Activated T-cell treated with anti-CD3 and anti-CD28 coated beads for 4 hours (primary cell): ENCODE measurements at regions not wholly inside any gene's neighbourhood (a gene's known extent, or its start where the extent isn't known, plus 50 kb on each side); places are given as distances from the start of the nearest gene placed in this dataset.
"Not testable (repeated sequence)": the region's sequence is repeated elsewhere in the genome, so short reads cannot be mapped to it uniquely, and the experiment has no call there.

Experiments
- DNase-seq: peaks from one replicate; pipeline ENCODE4 v3.0.0-alpha.2; 2020

- no peak for DNase-seq
These were observed 518.2 kb upstream of the ARID1B start for GRCh38 chr6:156258981-156259380.

GRCh38 chr6:156256161-156256560, 521.0 kb upstream of the ARID1B start:
- DNase-seq: no peak

- DNase-seq: no peak
These were observed 522.9 kb upstream of the ARID1B start for GRCh38 chr6:156254240-156254639.

- DNase-seq: peak; percentile 3
These were observed 526.6 kb upstream of the ARID1B start for GRCh38 chr6:156250593-156250992.

GRCh38 chr6:156242206-156242605, 535.0 kb upstream of the ARID1B start:
- no peak for DNase-seq

- no peak for DNase-seq
These were observed 546.0 kb upstream of the ARID1B start for GRCh38 chr6:156231026-156231765.

GRCh38 chr6:156219973-156220372, 557.2 kb upstream of the ARID1B start:
- DNase-seq: no peak

GRCh38 chr6:156205678-156206077, 571.5 kb upstream of the ARID1B start:
- DNase-seq: no peak

- DNase-seq: no peak
These were observed 578.0 kb upstream of the ARID1B start for GRCh38 chr6:156199182-156199581.

- no peak for DNase-seq
These were observed 579.7 kb upstream of the ARID1B start for GRCh38 chr6:156197513-156197912.

GRCh38 chr6:156194981-156195380, 582.2 kb upstream of the ARID1B start:
- no peak for DNase-seq

GRCh38 chr6:156193381-156193780, 583.8 kb upstream of the ARID1B start:
- DNase-seq: no peak

GRCh38 chr6:156191895-156192294, 585.3 kb upstream of the ARID1B start:
- DNase-seq: no peak

- DNase-seq: not testable (repeated sequence)
These were observed 585.8 kb upstream of the ARID1B start for GRCh38 chr6:156191390-156191789.

- DNase-seq: no peak
These were observed 586.9 kb upstream of the ARID1B start for GRCh38 chr6:156190270-156190669.

GRCh38 chr6:156189714-156190113, 587.5 kb upstream of the ARID1B start:
- DNase-seq: no peak

- DNase-seq: no peak
These were observed 588.0 kb upstream of the ARID1B start for GRCh38 chr6:156189195-156189594.

GRCh38 chr6:156185113-156185512, 592.1 kb upstream of the ARID1B start:
- no peak for DNase-seq

GRCh38 chr6:156183678-156184077, 593.5 kb upstream of the ARID1B start:
- no peak for DNase-seq

- DNase-seq: no peak
These were observed 594.8 kb upstream of the ARID1B start for GRCh38 chr6:156182356-156182755.

GRCh38 chr6:156181506-156181905, 595.7 kb upstream of the ARID1B start:
- DNase-seq: no peak

GRCh38 chr6:156175971-156176421, 601.2 kb upstream of the ARID1B start:
- DNase-seq: no peak

- no peak for DNase-seq
These were observed 601.7 kb upstream of the ARID1B start for GRCh38 chr6:156175433-156175832.

GRCh38 chr6:156174031-156174890, 602.9 kb upstream of the ARID1B start:
- DNase-seq: no peak
